GM21529 (cell line): ENCODE measurements at regions not wholly inside any gene's neighbourhood (a gene's known extent, or its start where the extent isn't known, plus 50 kb on each side); places are given as distances from the start of the nearest gene placed in this dataset.
"Not testable (repeated sequence)": the region's sequence is repeated elsewhere in the genome, so short reads cannot be mapped to it uniquely, and the experiment has no call there.

Source experiments
- ATAC-seq: cut with Tn5 transposase; IDR thresholded peaks from one replicate; pipeline ENCODE4 v1.9.1; 2021; ENCODE audit not compliant: unreplicated experiment

GRCh38 chr10:36574207-36574606, 551.2 kb upstream of the ANKRD30A start:
- no peak for ATAC-seq

- no peak for ATAC-seq
These were observed 552.2 kb upstream of the ANKRD30A start for GRCh38 chr10:36573246-36573645.

- ATAC-seq: no peak
These were observed 561.0 kb upstream of the ANKRD30A start for GRCh38 chr10:36564433-36564832.

GRCh38 chr10:36559412-36560400, 565.7 kb upstream of the ANKRD30A start:
- no peak for ATAC-seq

- no peak for ATAC-seq
These were observed 568.9 kb upstream of the ANKRD30A start for GRCh38 chr10:36556468-36556867.

GRCh38 chr10:36555036-36555435, 570.4 kb upstream of the ANKRD30A start:
- ATAC-seq: no peak

GRCh38 chr10:36547965-36548364, 577.4 kb upstream of the ANKRD30A start:
- ATAC-seq: no peak

GRCh38 chr10:36542493-36542892, 582.9 kb upstream of the ANKRD30A start:
- no peak for ATAC-seq

- ATAC-seq: no peak
These were observed 584.8 kb upstream of the ANKRD30A start for GRCh38 chr10:36540611-36541010.

- no peak for ATAC-seq
These were observed 586.3 kb upstream of the ANKRD30A start for GRCh38 chr10:36538953-36539586.

- ATAC-seq: peak; percentile 91
These were observed 590.9 kb upstream of the ANKRD30A start for GRCh38 chr10:36534471-36535002.

- ATAC-seq: no peak
These were observed 591.5 kb upstream of the ANKRD30A start for GRCh38 chr10:36533861-36534260.

GRCh38 chr10:36533316-36533715, 592.1 kb upstream of the ANKRD30A start:
- ATAC-seq: no peak

- ATAC-seq: no peak
These were observed 593.8 kb upstream of the ANKRD30A start for GRCh38 chr10:36531621-36532020.

GRCh38 chr10:36526033-36526432, 599.4 kb upstream of the ANKRD30A start:
- no peak for ATAC-seq

- not testable (repeated sequence) for ATAC-seq
These were observed 601.3 kb upstream of the ANKRD30A start for GRCh38 chr10:36524126-36524525.

- no peak for ATAC-seq
These were observed 605.5 kb upstream of the ANKRD30A start for GRCh38 chr10:36519909-36520308.

GRCh38 chr10:36516281-36516680, 609.1 kb upstream of the ANKRD30A start:
- no peak for ATAC-seq

GRCh38 chr10:36515319-36515718, 610.1 kb upstream of the ANKRD30A start:
- ATAC-seq: no peak

GRCh38 chr10:36507715-36508114, 617.7 kb upstream of the ANKRD30A start:
- no peak for ATAC-seq

GRCh38 chr10:36506697-36507496, 618.5 kb upstream of the ANKRD30A start:
- no peak for ATAC-seq
